Fibroblast of lung (primary cell): ENCODE measurements at regions not wholly inside any gene's neighbourhood (a gene's known extent, or its start where the extent isn't known, plus 50 kb on each side); places are given as distances from the start of the nearest gene placed in this dataset.
A peak's percentile ranks its signal among the peaks of the same experiment; 100 is the strongest.

ENCODE experiments used
- DNase-seq, 2 donors: peaks; one replicate each; pipeline versions ENCODE4 v3.0.0 to v3.0.0-alpha.2; 2010; ENCODE audit warnings: low read depth in 2 of 2
- H2AFZ ChIP-seq: 2 replicates; pipeline ENCODE4 v1.5.1; 2012; ENCODE audit warnings: low read length, control low read depth, inconsistent platforms
- H3K27ac ChIP-seq: 2 replicates; pipeline ENCODE4 v1.5.1; 2011; ENCODE audit warnings: low read length, control low read depth; ENCODE audit not compliant: insufficient read depth
- H3K27me3 ChIP-seq: 2 replicates; pipeline ENCODE4 v1.5.1; 2011; ENCODE audit warnings: mild to moderate bottlenecking, low read length; ENCODE audit not compliant: control insufficient read depth, insufficient read depth
- H3K36me3 ChIP-seq: 2 replicates; pipeline ENCODE4 v1.5.1; 2011; ENCODE audit warnings: low read length; ENCODE audit not compliant: control insufficient read depth, insufficient read depth
- H3K4me1 ChIP-seq: 2 replicates; pipeline ENCODE4 v1.5.1; 2011; ENCODE audit warnings: low read length; ENCODE audit not compliant: control insufficient read depth, insufficient read depth; ENCODE audit errors: extremely low read depth
- H3K4me2 ChIP-seq: 2 replicates; pipeline ENCODE4 v1.5.1; 2011; ENCODE audit warnings: low read length, control low read depth; ENCODE audit not compliant: insufficient read depth; ENCODE audit errors: extremely low read depth
- H3K4me3 ChIP-seq, 4 experiments: fragments of 200-600 bp in 1 of 4; sonication (generic) in 1 of 4; replicated peaks in 1 of 4; 2 replicates each; pipeline ENCODE4 v1.5.1; 2011 to 2016; ENCODE audit warnings: low read length in 4 of 4, low read depth in 3 of 4, mild to moderate bottlenecking in 3 of 4, control low read depth in 2 of 4, inconsistent platforms in 1 of 4, mixed read lengths in 1 of 4; ENCODE audit not compliant: insufficient read depth in 1 of 4; ENCODE audit errors: control extremely low read depth in 1 of 4
- H3K79me2 ChIP-seq: 2 replicates; pipeline ENCODE4 v1.5.1; 2012; ENCODE audit warnings: mild to moderate bottlenecking, low read length, inconsistent platforms; ENCODE audit not compliant: control insufficient read depth, insufficient read depth
- H3K9ac ChIP-seq: 2 replicates; pipeline ENCODE4 v1.5.1; 2011; ENCODE audit warnings: mild to moderate bottlenecking, low read length, control low read depth; ENCODE audit not compliant: insufficient read depth
- H3K9me3 ChIP-seq: 2 replicates; pipeline ENCODE4 v1.5.1; 2012; ENCODE audit warnings: low read depth, low read length; ENCODE audit not compliant: control insufficient read depth, insufficient read depth
- H4K20me1 ChIP-seq: 2 replicates; pipeline ENCODE4 v1.5.1; 2011; ENCODE audit warnings: low read length; ENCODE audit not compliant: control insufficient read depth, insufficient read depth; ENCODE audit errors: extremely low read depth
- CTCF ChIP-seq, 2 donors: IDR thresholded peaks in 1 of 2; conservative IDR thresholded peaks in 1 of 2; 1 replicate in 1 of 2; 2 replicates in 1 of 2; pipeline ENCODE4 v1.5.1; 2011 to 2012; ENCODE audit warnings: low read length in 2 of 2, control low read depth in 1 of 2, inconsistent platforms in 1 of 2, low read depth in 1 of 2, mild to moderate bottlenecking in 1 of 2
- EZH2 ChIP-seq: IDR thresholded peaks from 2 replicates; pipeline ENCODE4 v1.5.1; 2012; ENCODE audit warnings: low read length, control low read depth, mild to moderate bottlenecking; ENCODE audit errors: missing control alignments

GRCh38 chr12:88897723-88898122 is 317.5 kb upstream of the KITLG start:
- no peak overlapping the region for H3K4me3 ChIP-seq
- peak; percentile 31 to 59 for DNase-seq
- H3K27me3 ChIP-seq = no peaks in the 10 kb centered on the region
- no peaks in the 10 kb centered on the region for H3K36me3 ChIP-seq
- no peak overlapping the region for H2AFZ ChIP-seq
- no peak overlapping the region for H3K9ac ChIP-seq
- H3K9me3 ChIP-seq = no peaks in the 10 kb centered on the region
- peak overlapping the region; percentile 31 for H3K27ac ChIP-seq
- no peaks in the 10 kb centered on the region for H4K20me1 ChIP-seq
- H3K79me2 ChIP-seq = no peaks in the 10 kb centered on the region
- peaks cover 7% of the 10 kb centered on the region for H3K4me1 ChIP-seq
- no peak overlapping the region for H3K4me2 ChIP-seq
- no peak for TF ChIP-seq EZH2
- TF ChIP-seq CTCF (conservative IDR thresholded peaks at IDR 0.05 in 1 of 2, IDR thresholded peaks at IDR 0.05 in 1 of 2; ENCODE audit: low read depth in 1 of 2, low read length in 2 of 2) = no peak

GRCh38 chr12:88896958-88897357 is 316.7 kb upstream of the KITLG start:
- Histone ChIP-seq H2AFZ (no peak overlapping the region), H3K36me3 (no peaks in the 10 kb centered on the region), H4K20me1 (no peaks in the 10 kb centered on the region), H3K27ac (peak overlapping the region; percentile 45), H3K4me2 (no peak overlapping the region), H3K4me1 (peaks cover 7% of the 10 kb centered on the region), H3K9me3 (no peaks in the 10 kb centered on the region), H3K9ac (no peak overlapping the region), H3K27me3 (no peaks in the 10 kb centered on the region), H3K4me3 (no peak overlapping the region), H3K79me2 (no peaks in the 10 kb centered on the region)
- TF ChIP-seq CTCF (conservative IDR thresholded peaks at IDR 0.05 in 1 of 2, IDR thresholded peaks at IDR 0.05 in 1 of 2; ENCODE audit: low read depth in 1 of 2, low read length in 2 of 2) (no peak), EZH2 (no peak)
- DNase-seq = peak; percentile 41 to 71

- Histone ChIP-seq H4K20me1 (no peaks in the 10 kb centered on the region), H3K36me3 (no peaks in the 10 kb centered on the region), H3K4me3 (no peak overlapping the region), H3K9me3 (no peaks in the 10 kb centered on the region), H3K9ac (no peak overlapping the region), H3K79me2 (no peaks in the 10 kb centered on the region), H3K4me1 (peaks cover 7% of the 10 kb centered on the region), H3K4me2 (no peak overlapping the region), H2AFZ (no peak overlapping the region), H3K27me3 (no peaks in the 10 kb centered on the region), H3K27ac (no peak overlapping the region)
- TF ChIP-seq EZH2 (no peak), CTCF (conservative IDR thresholded peaks at IDR 0.05 in 1 of 2, IDR thresholded peaks at IDR 0.05 in 1 of 2; ENCODE audit: low read depth in 1 of 2, low read length in 2 of 2) (no peak)
- no peak for DNase-seq
These were observed 315.4 kb upstream of the KITLG start for GRCh38 chr12:88895634-88896033.
